H9 (cell line): ENCODE measurements at regions not wholly inside any gene's neighbourhood (a gene's known extent, or its start where the extent isn't known, plus 50 kb on each side); places are given as distances from the start of the nearest gene placed in this dataset.
A peak's percentile ranks its signal among the peaks of the same experiment; 100 is the strongest.

Experiments
- DNase-seq: peaks from one replicate; pipeline ENCODE4 v3.0.0-alpha.2; 2017
- H2AFZ ChIP-seq: one replicate; pipeline ENCODE4 v1.6.1; 2013; ENCODE audit warnings: mild to moderate bottlenecking, low read length, control low read depth, moderate library complexity
- H2AK5ac ChIP-seq: 2 replicates; pipeline ENCODE4 v1.6.1; 2013; ENCODE audit warnings: low read length, control low read depth, mixed read lengths; ENCODE audit not compliant: insufficient read length
- H2BK120ac ChIP-seq: one replicate; pipeline ENCODE4 v1.6.1; 2013; ENCODE audit warnings: low read depth, mild to moderate bottlenecking, low read length, control low read depth, inconsistent platforms; ENCODE audit not compliant: poor library complexity, severe bottlenecking
- H2BK12ac ChIP-seq: 2 replicates; pipeline ENCODE4 v1.6.1; 2013; ENCODE audit warnings: low read length, control low read depth, mixed read lengths, low read depth; ENCODE audit not compliant: insufficient read length
- H2BK15ac ChIP-seq: 2 replicates; pipeline ENCODE4 v1.6.1; 2013; ENCODE audit warnings: low read depth, low read length, control low read depth
- H2BK20ac ChIP-seq: one replicate; pipeline ENCODE4 v1.6.1; 2013; ENCODE audit warnings: low read depth, mild to moderate bottlenecking, low read length, control low read depth, inconsistent platforms; ENCODE audit not compliant: poor library complexity, severe bottlenecking
- H2BK5ac ChIP-seq: 2 replicates; pipeline ENCODE4 v1.6.1; 2013; ENCODE audit warnings: low read length, control low read depth, mixed read lengths; ENCODE audit not compliant: insufficient read length
- H3K14ac ChIP-seq: 2 replicates; pipeline ENCODE4 v1.6.1; 2013; ENCODE audit warnings: low read length, control low read depth; ENCODE audit not compliant: insufficient read depth
- H3K18ac ChIP-seq: 2 replicates; pipeline ENCODE4 v1.6.1; 2013; ENCODE audit warnings: low read depth, mild to moderate bottlenecking, mixed read lengths, low read length, control low read depth; ENCODE audit not compliant: insufficient read length
- H3K23ac ChIP-seq: 2 replicates; pipeline ENCODE4 v1.6.1; 2013; ENCODE audit warnings: low read length, control low read depth, mixed read lengths, low read depth; ENCODE audit not compliant: insufficient read length
- H3K23me2 ChIP-seq: 2 replicates; pipeline ENCODE4 v1.6.1; 2013; ENCODE audit warnings: low read depth, mild to moderate bottlenecking, mixed read lengths, low read length, control low read depth; ENCODE audit not compliant: insufficient read length, poor library complexity, severe bottlenecking
- H3K27ac ChIP-seq: 2 replicates; pipeline ENCODE4 v1.5.1; 2013; ENCODE audit warnings: low read length, control low read depth, mixed read lengths, low read depth; ENCODE audit not compliant: insufficient read length
- H3K27me3 ChIP-seq: 2 replicates; pipeline ENCODE4 v1.6.1; 2013; ENCODE audit warnings: low read length, control low read depth, inconsistent platforms; ENCODE audit not compliant: insufficient read depth
- H3K4ac ChIP-seq: 2 replicates; pipeline ENCODE4 v1.6.1; 2013; ENCODE audit warnings: low read depth, mild to moderate bottlenecking, control low read depth, inconsistent platforms, low read length, moderate library complexity
- H3K4me1 ChIP-seq: 2 replicates; pipeline ENCODE4 v1.6.1; 2013; ENCODE audit warnings: low read length, control low read depth, inconsistent platforms; ENCODE audit not compliant: insufficient read depth
- H3K4me2 ChIP-seq: 2 replicates; pipeline ENCODE4 v1.6.1; 2013; ENCODE audit warnings: low read length, control low read depth, mixed read lengths; ENCODE audit not compliant: insufficient read length, insufficient read depth
- H3K56ac ChIP-seq: 2 replicates; pipeline ENCODE4 v1.6.1; 2013; ENCODE audit warnings: low read depth, mild to moderate bottlenecking, mixed read lengths, low read length, control low read depth; ENCODE audit not compliant: insufficient read length
- H3K79me1 ChIP-seq: 2 replicates; pipeline ENCODE4 v1.6.1; 2013; ENCODE audit warnings: low read depth, mild to moderate bottlenecking, moderate library complexity, low read length, control low read depth, inconsistent platforms; ENCODE audit not compliant: insufficient read depth, poor library complexity, severe bottlenecking
- H3K79me2 ChIP-seq: 2 replicates; pipeline ENCODE4 v1.6.1; 2013; ENCODE audit warnings: low read length, control low read depth, inconsistent platforms; ENCODE audit not compliant: insufficient read depth
- H3K9ac ChIP-seq: 2 replicates; pipeline ENCODE4 v1.6.1; 2013; ENCODE audit warnings: low read length, control low read depth, mixed read lengths; ENCODE audit not compliant: insufficient read length; ENCODE audit errors: extremely low read depth
- H3K9me3 ChIP-seq: one replicate; pipeline ENCODE4 v1.6.1; 2013; ENCODE audit warnings: low read depth, low read length, inconsistent platforms; ENCODE audit not compliant: control insufficient read depth
- H3T11ph ChIP-seq: one replicate; pipeline ENCODE4 v1.6.1; 2013; ENCODE audit warnings: mild to moderate bottlenecking, low read length, control low read depth, inconsistent platforms
- H4K20me1 ChIP-seq: one replicate; pipeline ENCODE4 v1.6.1; 2013; ENCODE audit not compliant: control insufficient read depth, insufficient read length, insufficient read depth
- H4K5ac ChIP-seq: 2 replicates; pipeline ENCODE4 v1.6.1; 2013; ENCODE audit warnings: low read depth, mild to moderate bottlenecking, mixed read lengths, low read length, control low read depth; ENCODE audit not compliant: insufficient read length
- H4K8ac ChIP-seq: replicated peaks from 2 replicates; pipeline ENCODE4 v1.6.1; 2013; ENCODE audit warnings: low read length, control low read depth, mixed read lengths, low read depth; ENCODE audit not compliant: insufficient read length
- H4K91ac ChIP-seq: 2 replicates; pipeline ENCODE4 v1.6.1; 2013; ENCODE audit warnings: low read depth, mild to moderate bottlenecking, moderate library complexity, mixed read lengths, low read length, control low read depth; ENCODE audit not compliant: insufficient read length
- H3K27ac Mint-ChIP-seq, 3 experiments: 2 replicates in 2 of 3; 3 replicates in 1 of 3; pipeline ENCODE4 v1.8.0; 2020 to 2021; ENCODE audit warnings: mixed read lengths in 3 of 3, mild to moderate bottlenecking in 1 of 3, moderate library complexity in 1 of 3
- H3K27me3 Mint-ChIP-seq: 2 replicates; pipeline ENCODE4 v1.8.0; 2021; ENCODE audit warnings: low read depth, mild to moderate bottlenecking, moderate library complexity, mixed read lengths
- H3K36me3 Mint-ChIP-seq, 3 experiments: 2 replicates in 2 of 3; 3 replicates in 1 of 3; pipeline ENCODE4 v1.8.0; 2020 to 2021; ENCODE audit warnings: low read depth in 3 of 3, mixed read lengths in 3 of 3; ENCODE audit not compliant: insufficient read depth in 1 of 3
- H3K4me1 Mint-ChIP-seq, 2 experiments: 2 replicates each; pipeline ENCODE4 v1.8.0; 2020; ENCODE audit warnings: mixed read lengths in 2 of 2
- H3K4me3 Mint-ChIP-seq, 2 experiments: 2 replicates in 1 of 2; 3 replicates in 1 of 2; pipeline ENCODE4 v1.8.0; 2020 to 2021; ENCODE audit warnings: mild to moderate bottlenecking in 2 of 2, mixed read lengths in 2 of 2, moderate library complexity in 1 of 2
- H3K9me3 Mint-ChIP-seq, 2 experiments: 2 replicates in 1 of 2; 3 replicates in 1 of 2; pipeline ENCODE4 v1.8.0; 2020; ENCODE audit warnings: mild to moderate bottlenecking in 2 of 2, mixed read lengths in 2 of 2, moderate library complexity in 1 of 2
- CTCF ChIP-seq: fragments of 200-600 bp; sonication (generic); conservative IDR thresholded peaks from 3 replicates; pipeline ENCODE4 v1.8.0; 2021; ENCODE audit warnings: antibody characterized with exemption, mild to moderate bottlenecking
- WGBS: extraction: QIAGEN DNeasy Blood & Tissue Kit; methylation state at CpG from one replicate; pipeline ENCODE4 v1.1.7; 2013; ENCODE audit warnings: missing lambda C conversion rate, low lambda C conversion rate, mixed read lengths; ENCODE audit not compliant: insufficient read length; ENCODE audit errors: extremely low coverage; 5-methylcytosine and 5-hydroxymethylcytosine counted together

GRCh38 chr22:48745842-48746788, 1081.6 kb downstream of the BRD1 start:
- no peak overlapping the region for H3K27ac ChIP-seq
- no peak overlapping the region for H4K5ac ChIP-seq
- no peak overlapping the region for H3K56ac ChIP-seq
- no peak overlapping the region for H3K4ac ChIP-seq
- no peak overlapping the region for H2BK12ac ChIP-seq
- H2BK20ac ChIP-seq, result no peak overlapping the region
- Mint-ChIP-seq H3K27me3 (no peaks in the 10 kb centered on the region), H3K27ac (peak overlapping the region in 1 of 3 experiments; percentile 14; a peak in 1 of 7 replicates), H3K9me3 (no peaks in the 10 kb centered on the region), H3K4me3 (no peak overlapping the region), H3K36me3 (peaks cover 0 to 2% (median 0%) of the 10 kb centered on the region in 3 experiments; a peak in 1 of 7 replicates), H3K4me1 (no peaks in the 10 kb centered on the region)
- H4K20me1 ChIP-seq, result no peaks in the 10 kb centered on the region
- no CpG with 5 or more reads among the region's 32 CpGs for WGBS
- no peaks in the 10 kb centered on the region for H3K79me2 ChIP-seq
- no peak overlapping the region for H3K23ac ChIP-seq
- no peak overlapping the region for H2BK15ac ChIP-seq
- H3K4me2 ChIP-seq, result no peak overlapping the region
- no peak overlapping the region for H3K9ac ChIP-seq
- no peaks in the 10 kb centered on the region for H3K27me3 ChIP-seq
- peak overlapping the region; percentile 4; the same call in 1 of the 2 replicates for H3K14ac ChIP-seq
- H3K18ac ChIP-seq, result no peak overlapping the region
- no peak overlapping the region for H2AK5ac ChIP-seq
- no peak overlapping the region for H4K8ac ChIP-seq
- no peak overlapping the region for H2BK120ac ChIP-seq
- DNase-seq, result peak; percentile 27
- H3K9me3 ChIP-seq, result no peaks in the 10 kb centered on the region
- TF ChIP-seq CTCF, result no peak
- H2BK5ac ChIP-seq, result no peak overlapping the region
- no peak overlapping the region for H3T11ph ChIP-seq
- no peaks in the 10 kb centered on the region for H3K23me2 ChIP-seq
- H4K91ac ChIP-seq, result no peak overlapping the region
- no peaks in the 10 kb centered on the region for H3K79me1 ChIP-seq
- no peaks in the 10 kb centered on the region for H3K4me1 ChIP-seq
- H2AFZ ChIP-seq, result no peak overlapping the region
